H1 (cell line): ENCODE measurements at regions not wholly inside any gene's neighbourhood (a gene's known extent, or its start where the extent isn't known, plus 50 kb on each side); places are given as distances from the start of the nearest gene placed in this dataset.

Experiments used
- CHD2 ChIP-seq: IDR thresholded peaks from 2 replicates; pipeline ENCODE4 v1.6.1; 2012; ENCODE audit warnings: low read length, improper control_type of control experiment
- CREB1 ChIP-seq: IDR thresholded peaks from 2 replicates; pipeline ENCODE4 v1.6.1; 2012; ENCODE audit warnings: inconsistent platforms
- EP300 ChIP-seq, 2 experiments: IDR thresholded peaks; 1 replicate in 1 of 2; 2 replicates in 1 of 2; pipeline ENCODE4 v1.6.1; 2011 to 2012; ENCODE audit warnings: low read depth in 2 of 2, low read length in 2 of 2, mild to moderate bottlenecking in 2 of 2, borderline replicate concordance in 1 of 2, inconsistent platforms in 1 of 2, moderate library complexity in 1 of 2
- JUN ChIP-seq: IDR thresholded peaks from 2 replicates; pipeline ENCODE4 v1.6.1; 2011; ENCODE audit warnings: low read depth, mild to moderate bottlenecking, improper control_type of control experiment, low read length
- KDM5A ChIP-seq: fragments of 200-600 bp; IDR thresholded peaks from 2 replicates; pipeline ENCODE4 v1.7.1; 2012; ENCODE audit warnings: mild to moderate bottlenecking, low read length, inconsistent platforms, mixed read lengths
- RAD21 ChIP-seq, 2 experiments: IDR thresholded peaks in 1 of 2; conservative IDR thresholded peaks in 1 of 2; 2 replicates each; pipeline ENCODE4 v1.6.1; 2011; ENCODE audit warnings: low read depth in 2 of 2, low read length in 2 of 2, improper control_type of control experiment in 1 of 2, inconsistent platforms in 1 of 2, mild to moderate bottlenecking in 1 of 2, moderate library complexity in 1 of 2
- SP2 ChIP-seq: IDR thresholded peaks from 2 replicates; pipeline ENCODE4 v1.6.1; 2012; ENCODE audit warnings: mild to moderate bottlenecking, low read length, inconsistent platforms
- TF ChIP-seq, protein P1 (sequence below), 3 experiments: IDR thresholded peaks; 1 replicate in 2 of 3; 2 replicates in 1 of 3; pipeline versions ENCODE4 v1.5.1 to v1.6.1; 2011; ENCODE audit warnings: low read length in 3 of 3, mild to moderate bottlenecking in 3 of 3, inconsistent platforms in 2 of 3, low read depth in 1 of 3, moderate library complexity in 1 of 3; ENCODE audit not compliant: insufficient read depth in 1 of 3; ENCODE audit errors: control extremely low read depth in 1 of 3
- TF ChIP-seq, protein P2 (sequence below): IDR thresholded peaks from 2 replicates; pipeline ENCODE4 v1.6.1; 2011; ENCODE audit warnings: low read depth, mild to moderate bottlenecking, low read length; ENCODE audit not compliant: insufficient read depth
- TF ChIP-seq, protein P3 (sequence below): fragments of 300-600 bp; sonication (generic); IDR thresholded peaks from 2 replicates; pipeline ENCODE4 v1.7.1; 2012; ENCODE audit warnings: low read length, moderate library complexity, mild to moderate bottlenecking, inconsistent platforms; ENCODE audit not compliant: insufficient replicate concordance
- TF ChIP-seq, protein P4 (sequence below): IDR thresholded peaks from 2 replicates; pipeline ENCODE4 v1.6.1; 2012; ENCODE audit warnings: inconsistent platforms
- TF ChIP-seq, protein P5 (sequence below): IDR thresholded peaks from 2 replicates; pipeline ENCODE4 v1.6.1; 2011; ENCODE audit warnings: low read length, improper control_type of control experiment

DNA sequence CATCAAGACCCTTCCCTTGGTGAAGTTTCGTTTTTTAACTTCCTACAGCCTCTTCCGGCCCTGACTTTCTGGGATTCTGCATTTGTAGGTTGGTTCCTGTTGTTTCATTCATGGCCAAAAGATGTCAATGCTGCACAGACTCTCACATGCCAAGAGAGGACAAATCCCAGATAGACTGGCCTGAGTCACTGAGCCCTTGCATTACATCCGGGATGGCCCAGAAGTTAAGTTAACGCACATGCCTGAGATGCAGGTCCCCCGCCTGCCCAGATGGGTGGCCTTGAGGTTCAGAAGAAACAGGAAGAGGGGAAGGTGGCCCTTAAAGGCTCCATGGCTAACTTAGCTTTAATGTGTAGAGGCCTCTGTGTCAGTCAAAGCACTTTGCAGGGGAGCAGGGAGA is 51.6 kb upstream of the SRGAP3 start:
- TF ChIP-seq, protein P1, sequence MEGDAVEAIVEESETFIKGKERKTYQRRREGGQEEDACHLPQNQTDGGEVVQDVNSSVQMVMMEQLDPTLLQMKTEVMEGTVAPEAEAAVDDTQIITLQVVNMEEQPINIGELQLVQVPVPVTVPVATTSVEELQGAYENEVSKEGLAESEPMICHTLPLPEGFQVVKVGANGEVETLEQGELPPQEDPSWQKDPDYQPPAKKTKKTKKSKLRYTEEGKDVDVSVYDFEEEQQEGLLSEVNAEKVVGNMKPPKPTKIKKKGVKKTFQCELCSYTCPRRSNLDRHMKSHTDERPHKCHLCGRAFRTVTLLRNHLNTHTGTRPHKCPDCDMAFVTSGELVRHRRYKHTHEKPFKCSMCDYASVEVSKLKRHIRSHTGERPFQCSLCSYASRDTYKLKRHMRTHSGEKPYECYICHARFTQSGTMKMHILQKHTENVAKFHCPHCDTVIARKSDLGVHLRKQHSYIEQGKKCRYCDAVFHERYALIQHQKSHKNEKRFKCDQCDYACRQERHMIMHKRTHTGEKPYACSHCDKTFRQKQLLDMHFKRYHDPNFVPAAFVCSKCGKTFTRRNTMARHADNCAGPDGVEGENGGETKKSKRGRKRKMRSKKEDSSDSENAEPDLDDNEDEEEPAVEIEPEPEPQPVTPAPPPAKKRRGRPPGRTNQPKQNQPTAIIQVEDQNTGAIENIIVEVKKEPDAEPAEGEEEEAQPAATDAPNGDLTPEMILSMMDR (IDR thresholded peaks at IDR 0.05; ENCODE audit: control extremely low read depth in 1 of 3, insufficient read depth in 1 of 3, low read depth in 1 of 3, low read length in 3 of 3) = no peak
- no peak for TF ChIP-seq SP2
- no peak for TF ChIP-seq EP300 (IDR thresholded peaks at IDR 0.05; ENCODE audit: borderline replicate concordance in 1 of 2, low read depth in 2 of 2, low read length in 2 of 2)
- TF ChIP-seq, protein P2, sequence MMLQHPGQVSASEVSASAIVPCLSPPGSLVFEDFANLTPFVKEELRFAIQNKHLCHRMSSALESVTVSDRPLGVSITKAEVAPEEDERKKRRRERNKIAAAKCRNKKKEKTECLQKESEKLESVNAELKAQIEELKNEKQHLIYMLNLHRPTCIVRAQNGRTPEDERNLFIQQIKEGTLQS = no peak
- TF ChIP-seq, protein P3, sequence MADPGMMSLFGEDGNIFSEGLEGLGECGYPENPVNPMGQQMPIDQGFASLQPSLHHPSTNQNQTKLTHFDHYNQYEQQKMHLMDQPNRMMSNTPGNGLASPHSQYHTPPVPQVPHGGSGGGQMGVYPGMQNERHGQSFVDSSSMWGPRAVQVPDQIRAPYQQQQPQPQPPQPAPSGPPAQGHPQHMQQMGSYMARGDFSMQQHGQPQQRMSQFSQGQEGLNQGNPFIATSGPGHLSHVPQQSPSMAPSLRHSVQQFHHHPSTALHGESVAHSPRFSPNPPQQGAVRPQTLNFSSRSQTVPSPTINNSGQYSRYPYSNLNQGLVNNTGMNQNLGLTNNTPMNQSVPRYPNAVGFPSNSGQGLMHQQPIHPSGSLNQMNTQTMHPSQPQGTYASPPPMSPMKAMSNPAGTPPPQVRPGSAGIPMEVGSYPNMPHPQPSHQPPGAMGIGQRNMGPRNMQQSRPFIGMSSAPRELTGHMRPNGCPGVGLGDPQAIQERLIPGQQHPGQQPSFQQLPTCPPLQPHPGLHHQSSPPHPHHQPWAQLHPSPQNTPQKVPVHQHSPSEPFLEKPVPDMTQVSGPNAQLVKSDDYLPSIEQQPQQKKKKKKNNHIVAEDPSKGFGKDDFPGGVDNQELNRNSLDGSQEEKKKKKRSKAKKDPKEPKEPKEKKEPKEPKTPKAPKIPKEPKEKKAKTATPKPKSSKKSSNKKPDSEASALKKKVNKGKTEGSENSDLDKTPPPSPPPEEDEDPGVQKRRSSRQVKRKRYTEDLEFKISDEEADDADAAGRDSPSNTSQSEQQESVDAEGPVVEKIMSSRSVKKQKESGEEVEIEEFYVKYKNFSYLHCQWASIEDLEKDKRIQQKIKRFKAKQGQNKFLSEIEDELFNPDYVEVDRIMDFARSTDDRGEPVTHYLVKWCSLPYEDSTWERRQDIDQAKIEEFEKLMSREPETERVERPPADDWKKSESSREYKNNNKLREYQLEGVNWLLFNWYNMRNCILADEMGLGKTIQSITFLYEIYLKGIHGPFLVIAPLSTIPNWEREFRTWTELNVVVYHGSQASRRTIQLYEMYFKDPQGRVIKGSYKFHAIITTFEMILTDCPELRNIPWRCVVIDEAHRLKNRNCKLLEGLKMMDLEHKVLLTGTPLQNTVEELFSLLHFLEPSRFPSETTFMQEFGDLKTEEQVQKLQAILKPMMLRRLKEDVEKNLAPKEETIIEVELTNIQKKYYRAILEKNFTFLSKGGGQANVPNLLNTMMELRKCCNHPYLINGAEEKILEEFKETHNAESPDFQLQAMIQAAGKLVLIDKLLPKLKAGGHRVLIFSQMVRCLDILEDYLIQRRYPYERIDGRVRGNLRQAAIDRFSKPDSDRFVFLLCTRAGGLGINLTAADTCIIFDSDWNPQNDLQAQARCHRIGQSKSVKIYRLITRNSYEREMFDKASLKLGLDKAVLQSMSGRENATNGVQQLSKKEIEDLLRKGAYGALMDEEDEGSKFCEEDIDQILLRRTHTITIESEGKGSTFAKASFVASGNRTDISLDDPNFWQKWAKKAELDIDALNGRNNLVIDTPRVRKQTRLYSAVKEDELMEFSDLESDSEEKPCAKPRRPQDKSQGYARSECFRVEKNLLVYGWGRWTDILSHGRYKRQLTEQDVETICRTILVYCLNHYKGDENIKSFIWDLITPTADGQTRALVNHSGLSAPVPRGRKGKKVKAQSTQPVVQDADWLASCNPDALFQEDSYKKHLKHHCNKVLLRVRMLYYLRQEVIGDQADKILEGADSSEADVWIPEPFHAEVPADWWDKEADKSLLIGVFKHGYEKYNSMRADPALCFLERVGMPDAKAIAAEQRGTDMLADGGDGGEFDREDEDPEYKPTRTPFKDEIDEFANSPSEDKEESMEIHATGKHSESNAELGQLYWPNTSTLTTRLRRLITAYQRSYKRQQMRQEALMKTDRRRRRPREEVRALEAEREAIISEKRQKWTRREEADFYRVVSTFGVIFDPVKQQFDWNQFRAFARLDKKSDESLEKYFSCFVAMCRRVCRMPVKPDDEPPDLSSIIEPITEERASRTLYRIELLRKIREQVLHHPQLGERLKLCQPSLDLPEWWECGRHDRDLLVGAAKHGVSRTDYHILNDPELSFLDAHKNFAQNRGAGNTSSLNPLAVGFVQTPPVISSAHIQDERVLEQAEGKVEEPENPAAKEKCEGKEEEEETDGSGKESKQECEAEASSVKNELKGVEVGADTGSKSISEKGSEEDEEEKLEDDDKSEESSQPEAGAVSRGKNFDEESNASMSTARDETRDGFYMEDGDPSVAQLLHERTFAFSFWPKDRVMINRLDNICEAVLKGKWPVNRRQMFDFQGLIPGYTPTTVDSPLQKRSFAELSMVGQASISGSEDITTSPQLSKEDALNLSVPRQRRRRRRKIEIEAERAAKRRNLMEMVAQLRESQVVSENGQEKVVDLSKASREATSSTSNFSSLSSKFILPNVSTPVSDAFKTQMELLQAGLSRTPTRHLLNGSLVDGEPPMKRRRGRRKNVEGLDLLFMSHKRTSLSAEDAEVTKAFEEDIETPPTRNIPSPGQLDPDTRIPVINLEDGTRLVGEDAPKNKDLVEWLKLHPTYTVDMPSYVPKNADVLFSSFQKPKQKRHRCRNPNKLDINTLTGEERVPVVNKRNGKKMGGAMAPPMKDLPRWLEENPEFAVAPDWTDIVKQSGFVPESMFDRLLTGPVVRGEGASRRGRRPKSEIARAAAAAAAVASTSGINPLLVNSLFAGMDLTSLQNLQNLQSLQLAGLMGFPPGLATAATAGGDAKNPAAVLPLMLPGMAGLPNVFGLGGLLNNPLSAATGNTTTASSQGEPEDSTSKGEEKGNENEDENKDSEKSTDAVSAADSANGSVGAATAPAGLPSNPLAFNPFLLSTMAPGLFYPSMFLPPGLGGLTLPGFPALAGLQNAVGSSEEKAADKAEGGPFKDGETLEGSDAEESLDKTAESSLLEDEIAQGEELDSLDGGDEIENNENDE = no peak
- TF ChIP-seq JUN = no peak
- no peak for TF ChIP-seq CHD2
- no peak for TF ChIP-seq KDM5A
- TF ChIP-seq RAD21 (IDR thresholded peaks at IDR 0.05 in 1 of 2, conservative IDR thresholded peaks at IDR 0.05 in 1 of 2; ENCODE audit: low read depth in 2 of 2, low read length in 2 of 2) = no peak
- TF ChIP-seq, protein P4, sequence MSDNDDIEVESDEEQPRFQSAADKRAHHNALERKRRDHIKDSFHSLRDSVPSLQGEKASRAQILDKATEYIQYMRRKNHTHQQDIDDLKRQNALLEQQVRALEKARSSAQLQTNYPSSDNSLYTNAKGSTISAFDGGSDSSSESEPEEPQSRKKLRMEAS = no peak
- TF ChIP-seq, protein P5, sequence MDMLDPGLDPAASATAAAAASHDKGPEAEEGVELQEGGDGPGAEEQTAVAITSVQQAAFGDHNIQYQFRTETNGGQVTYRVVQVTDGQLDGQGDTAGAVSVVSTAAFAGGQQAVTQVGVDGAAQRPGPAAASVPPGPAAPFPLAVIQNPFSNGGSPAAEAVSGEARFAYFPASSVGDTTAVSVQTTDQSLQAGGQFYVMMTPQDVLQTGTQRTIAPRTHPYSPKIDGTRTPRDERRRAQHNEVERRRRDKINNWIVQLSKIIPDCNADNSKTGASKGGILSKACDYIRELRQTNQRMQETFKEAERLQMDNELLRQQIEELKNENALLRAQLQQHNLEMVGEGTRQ = no peak
- TF ChIP-seq CREB1 = no peak
